H9 (cell line): ENCODE measurements at regions not wholly inside any gene's neighbourhood (a gene's known extent, or its start where the extent isn't known, plus 50 kb on each side); places are given as distances from the start of the nearest gene placed in this dataset.

Experiments
- DNase-seq: peaks from one replicate; pipeline ENCODE4 v3.0.0-alpha.2; 2017
- H2AFZ ChIP-seq: one replicate; pipeline ENCODE4 v1.6.1; 2013; ENCODE audit warnings: mild to moderate bottlenecking, low read length, control low read depth, moderate library complexity
- H2AK5ac ChIP-seq: 2 replicates; pipeline ENCODE4 v1.6.1; 2013; ENCODE audit warnings: low read length, control low read depth, mixed read lengths; ENCODE audit not compliant: insufficient read length
- H2BK120ac ChIP-seq: one replicate; pipeline ENCODE4 v1.6.1; 2013; ENCODE audit warnings: low read depth, mild to moderate bottlenecking, low read length, control low read depth, inconsistent platforms; ENCODE audit not compliant: poor library complexity, severe bottlenecking
- H2BK12ac ChIP-seq: 2 replicates; pipeline ENCODE4 v1.6.1; 2013; ENCODE audit warnings: low read length, control low read depth, mixed read lengths, low read depth; ENCODE audit not compliant: insufficient read length
- H2BK15ac ChIP-seq: 2 replicates; pipeline ENCODE4 v1.6.1; 2013; ENCODE audit warnings: low read depth, low read length, control low read depth
- H2BK20ac ChIP-seq: one replicate; pipeline ENCODE4 v1.6.1; 2013; ENCODE audit warnings: low read depth, mild to moderate bottlenecking, low read length, control low read depth, inconsistent platforms; ENCODE audit not compliant: poor library complexity, severe bottlenecking
- H2BK5ac ChIP-seq: 2 replicates; pipeline ENCODE4 v1.6.1; 2013; ENCODE audit warnings: low read length, control low read depth, mixed read lengths; ENCODE audit not compliant: insufficient read length
- H3K14ac ChIP-seq: 2 replicates; pipeline ENCODE4 v1.6.1; 2013; ENCODE audit warnings: low read length, control low read depth; ENCODE audit not compliant: insufficient read depth
- H3K18ac ChIP-seq: 2 replicates; pipeline ENCODE4 v1.6.1; 2013; ENCODE audit warnings: low read depth, mild to moderate bottlenecking, mixed read lengths, low read length, control low read depth; ENCODE audit not compliant: insufficient read length
- H3K23ac ChIP-seq: 2 replicates; pipeline ENCODE4 v1.6.1; 2013; ENCODE audit warnings: low read length, control low read depth, mixed read lengths, low read depth; ENCODE audit not compliant: insufficient read length
- H3K23me2 ChIP-seq: 2 replicates; pipeline ENCODE4 v1.6.1; 2013; ENCODE audit warnings: low read depth, mild to moderate bottlenecking, mixed read lengths, low read length, control low read depth; ENCODE audit not compliant: insufficient read length, poor library complexity, severe bottlenecking
- H3K27ac ChIP-seq: 2 replicates; pipeline ENCODE4 v1.5.1; 2013; ENCODE audit warnings: low read length, control low read depth, mixed read lengths, low read depth; ENCODE audit not compliant: insufficient read length
- H3K27me3 ChIP-seq: 2 replicates; pipeline ENCODE4 v1.6.1; 2013; ENCODE audit warnings: low read length, control low read depth, inconsistent platforms; ENCODE audit not compliant: insufficient read depth
- H3K4ac ChIP-seq: 2 replicates; pipeline ENCODE4 v1.6.1; 2013; ENCODE audit warnings: low read depth, mild to moderate bottlenecking, control low read depth, inconsistent platforms, low read length, moderate library complexity
- H3K4me1 ChIP-seq: 2 replicates; pipeline ENCODE4 v1.6.1; 2013; ENCODE audit warnings: low read length, control low read depth, inconsistent platforms; ENCODE audit not compliant: insufficient read depth
- H3K4me2 ChIP-seq: 2 replicates; pipeline ENCODE4 v1.6.1; 2013; ENCODE audit warnings: low read length, control low read depth, mixed read lengths; ENCODE audit not compliant: insufficient read length, insufficient read depth
- H3K56ac ChIP-seq: 2 replicates; pipeline ENCODE4 v1.6.1; 2013; ENCODE audit warnings: low read depth, mild to moderate bottlenecking, mixed read lengths, low read length, control low read depth; ENCODE audit not compliant: insufficient read length
- H3K79me1 ChIP-seq: 2 replicates; pipeline ENCODE4 v1.6.1; 2013; ENCODE audit warnings: low read depth, mild to moderate bottlenecking, moderate library complexity, low read length, control low read depth, inconsistent platforms; ENCODE audit not compliant: insufficient read depth, poor library complexity, severe bottlenecking
- H3K79me2 ChIP-seq: 2 replicates; pipeline ENCODE4 v1.6.1; 2013; ENCODE audit warnings: low read length, control low read depth, inconsistent platforms; ENCODE audit not compliant: insufficient read depth
- H3K9ac ChIP-seq: 2 replicates; pipeline ENCODE4 v1.6.1; 2013; ENCODE audit warnings: low read length, control low read depth, mixed read lengths; ENCODE audit not compliant: insufficient read length; ENCODE audit errors: extremely low read depth
- H3K9me3 ChIP-seq: one replicate; pipeline ENCODE4 v1.6.1; 2013; ENCODE audit warnings: low read depth, low read length, inconsistent platforms; ENCODE audit not compliant: control insufficient read depth
- H3T11ph ChIP-seq: one replicate; pipeline ENCODE4 v1.6.1; 2013; ENCODE audit warnings: mild to moderate bottlenecking, low read length, control low read depth, inconsistent platforms
- H4K20me1 ChIP-seq: one replicate; pipeline ENCODE4 v1.6.1; 2013; ENCODE audit not compliant: control insufficient read depth, insufficient read length, insufficient read depth
- H4K5ac ChIP-seq: 2 replicates; pipeline ENCODE4 v1.6.1; 2013; ENCODE audit warnings: low read depth, mild to moderate bottlenecking, mixed read lengths, low read length, control low read depth; ENCODE audit not compliant: insufficient read length
- H4K8ac ChIP-seq: replicated peaks from 2 replicates; pipeline ENCODE4 v1.6.1; 2013; ENCODE audit warnings: low read length, control low read depth, mixed read lengths, low read depth; ENCODE audit not compliant: insufficient read length
- H4K91ac ChIP-seq: 2 replicates; pipeline ENCODE4 v1.6.1; 2013; ENCODE audit warnings: low read depth, mild to moderate bottlenecking, moderate library complexity, mixed read lengths, low read length, control low read depth; ENCODE audit not compliant: insufficient read length
- H3K27ac Mint-ChIP-seq, 3 experiments: 2 replicates in 2 of 3; 3 replicates in 1 of 3; pipeline ENCODE4 v1.8.0; 2020 to 2021; ENCODE audit warnings: mixed read lengths in 3 of 3, mild to moderate bottlenecking in 1 of 3, moderate library complexity in 1 of 3
- H3K27me3 Mint-ChIP-seq: 2 replicates; pipeline ENCODE4 v1.8.0; 2021; ENCODE audit warnings: low read depth, mild to moderate bottlenecking, moderate library complexity, mixed read lengths
- H3K36me3 Mint-ChIP-seq, 3 experiments: 2 replicates in 2 of 3; 3 replicates in 1 of 3; pipeline ENCODE4 v1.8.0; 2020 to 2021; ENCODE audit warnings: low read depth in 3 of 3, mixed read lengths in 3 of 3; ENCODE audit not compliant: insufficient read depth in 1 of 3
- H3K4me1 Mint-ChIP-seq, 2 experiments: 2 replicates each; pipeline ENCODE4 v1.8.0; 2020; ENCODE audit warnings: mixed read lengths in 2 of 2
- H3K4me3 Mint-ChIP-seq, 2 experiments: 2 replicates in 1 of 2; 3 replicates in 1 of 2; pipeline ENCODE4 v1.8.0; 2020 to 2021; ENCODE audit warnings: mild to moderate bottlenecking in 2 of 2, mixed read lengths in 2 of 2, moderate library complexity in 1 of 2
- H3K9me3 Mint-ChIP-seq, 2 experiments: 2 replicates in 1 of 2; 3 replicates in 1 of 2; pipeline ENCODE4 v1.8.0; 2020; ENCODE audit warnings: mild to moderate bottlenecking in 2 of 2, mixed read lengths in 2 of 2, moderate library complexity in 1 of 2
- WGBS: extraction: QIAGEN DNeasy Blood & Tissue Kit; methylation state at CpG from one replicate; pipeline ENCODE4 v1.1.7; 2013; ENCODE audit warnings: missing lambda C conversion rate, low lambda C conversion rate, mixed read lengths; ENCODE audit not compliant: insufficient read length; ENCODE audit errors: extremely low coverage; 5-methylcytosine and 5-hydroxymethylcytosine counted together
- TF ChIP-seq, protein P1 (sequence below): fragments of 200-600 bp; sonication (generic); conservative IDR thresholded peaks from 3 replicates; pipeline ENCODE4 v1.8.0; 2021; ENCODE audit warnings: antibody characterized with exemption, mild to moderate bottlenecking

- Histone ChIP-seq H3K27me3 (no peaks in the 10 kb centered on the region), H4K5ac (no peak overlapping the region), H3K9me3 (peaks cover 21% of the 10 kb centered on the region), H2BK5ac (no peak overlapping the region), H2AK5ac (no peak overlapping the region), H3K79me2 (no peaks in the 10 kb centered on the region), H3K4ac (no peak overlapping the region), H3K4me1 (no peaks in the 10 kb centered on the region), H2BK120ac (no peak overlapping the region), H3K14ac (no peak overlapping the region), H2BK12ac (no peak overlapping the region), H3T11ph (no peak overlapping the region), H3K4me2 (no peak overlapping the region), H3K23ac (no peak overlapping the region), H3K56ac (no peak overlapping the region), H3K23me2 (no peaks in the 10 kb centered on the region), H4K20me1 (no peaks in the 10 kb centered on the region), H2BK15ac (no peak overlapping the region), H3K9ac (no peak overlapping the region), H3K18ac (no peak overlapping the region), H3K27ac (no peak overlapping the region), H2AFZ (no peak overlapping the region), H4K8ac (no peak overlapping the region), H3K79me1 (no peaks in the 10 kb centered on the region), H4K91ac (no peak overlapping the region), H2BK20ac (no peak overlapping the region)
- no peak overlapping the region for H3K4me3 Mint-ChIP-seq
- H3K27ac Mint-ChIP-seq = no peak overlapping the region
- peaks cover 34 to 53% of the 10 kb centered on the region in 2 experiments for H3K9me3 Mint-ChIP-seq
- H3K27me3 Mint-ChIP-seq = peaks cover 1% of the 10 kb centered on the region; the same call in 1 of the 2 replicates
- DNase-seq = no peak
- H3K36me3 Mint-ChIP-seq = peaks cover 0 to 22% (median 0%) of the 10 kb centered on the region in 3 experiments; a peak in 6 of 7 replicates
- H3K4me1 Mint-ChIP-seq = no peaks in the 10 kb centered on the region
- TF ChIP-seq, protein P1, sequence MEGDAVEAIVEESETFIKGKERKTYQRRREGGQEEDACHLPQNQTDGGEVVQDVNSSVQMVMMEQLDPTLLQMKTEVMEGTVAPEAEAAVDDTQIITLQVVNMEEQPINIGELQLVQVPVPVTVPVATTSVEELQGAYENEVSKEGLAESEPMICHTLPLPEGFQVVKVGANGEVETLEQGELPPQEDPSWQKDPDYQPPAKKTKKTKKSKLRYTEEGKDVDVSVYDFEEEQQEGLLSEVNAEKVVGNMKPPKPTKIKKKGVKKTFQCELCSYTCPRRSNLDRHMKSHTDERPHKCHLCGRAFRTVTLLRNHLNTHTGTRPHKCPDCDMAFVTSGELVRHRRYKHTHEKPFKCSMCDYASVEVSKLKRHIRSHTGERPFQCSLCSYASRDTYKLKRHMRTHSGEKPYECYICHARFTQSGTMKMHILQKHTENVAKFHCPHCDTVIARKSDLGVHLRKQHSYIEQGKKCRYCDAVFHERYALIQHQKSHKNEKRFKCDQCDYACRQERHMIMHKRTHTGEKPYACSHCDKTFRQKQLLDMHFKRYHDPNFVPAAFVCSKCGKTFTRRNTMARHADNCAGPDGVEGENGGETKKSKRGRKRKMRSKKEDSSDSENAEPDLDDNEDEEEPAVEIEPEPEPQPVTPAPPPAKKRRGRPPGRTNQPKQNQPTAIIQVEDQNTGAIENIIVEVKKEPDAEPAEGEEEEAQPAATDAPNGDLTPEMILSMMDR = no peak
- WGBS = no CpG with 5 or more reads among the region's 5 CpGs
Observed at GRCh38 chr7:153447011-153447410, 605.2 kb upstream of the DPP6 start.
